Activated T-cell treated with anti-CD3 and anti-CD28 coated beads, Interleukin-2, amount 50 U/mL, for 72 hours (primary cell): ENCODE measurements at regions not wholly inside any gene's neighbourhood (a gene's known extent, or its start where the extent isn't known, plus 50 kb on each side); places are given as distances from the start of the nearest gene placed in this dataset.
"Not testable (repeated sequence)": the region's sequence is repeated elsewhere in the genome, so short reads cannot be mapped to it uniquely, and the experiment has no call there.

Experiments
- ATAC-seq, 2 donors: fragments of 150-1000 bp; cut with Tn5 transposase; replicated peaks in 1 of 2; 2 replicates each; pipeline ENCODE4 v1.10.0; 2021; ENCODE audit warnings: moderate library complexity in 2 of 2, mild to moderate bottlenecking in 1 of 2
- DNase-seq, 2 donors: peaks; one replicate each; pipeline ENCODE4 v3.0.0; 2021 to 2022; ENCODE audit warnings: mixed read lengths in 1 of 2
- H3K27ac Mint-ChIP-seq: one replicate; pipeline ENCODE4 v1.8.0; 2022; ENCODE audit warnings: mild to moderate bottlenecking, moderate library complexity, mixed read lengths
- H3K27me3 Mint-ChIP-seq: one replicate; pipeline ENCODE4 v1.8.0; 2022; ENCODE audit warnings: low read depth, mixed read lengths
- H3K36me3 Mint-ChIP-seq, 2 donors: one replicate each; pipeline ENCODE4 v1.8.0; 2022; ENCODE audit warnings: mixed read lengths in 2 of 2, mild to moderate bottlenecking in 1 of 2; ENCODE audit not compliant: insufficient read depth in 2 of 2
- H3K4me1 Mint-ChIP-seq: one replicate; pipeline ENCODE4 v1.8.0; 2022; ENCODE audit warnings: low read depth, mixed read lengths
- H3K4me3 Mint-ChIP-seq, 2 donors: one replicate each; pipeline ENCODE4 v1.8.0; 2022; ENCODE audit warnings: mild to moderate bottlenecking in 2 of 2, mixed read lengths in 2 of 2, moderate library complexity in 2 of 2
- H3K9me3 Mint-ChIP-seq, 2 donors: one replicate each; pipeline ENCODE4 v1.8.0; 2022; ENCODE audit warnings: mixed read lengths in 2 of 2

- ATAC-seq, result no peak
- no peak overlapping the region for H3K4me3 Mint-ChIP-seq
- peaks cover 4 to 6% of the 10 kb centered on the region in 2 donors for H3K9me3 Mint-ChIP-seq
- no peaks in the 10 kb centered on the region for H3K4me1 Mint-ChIP-seq
- H3K27ac Mint-ChIP-seq, result no peak overlapping the region
- no peaks in the 10 kb centered on the region for H3K36me3 Mint-ChIP-seq
- no peak for DNase-seq
- no peaks in the 10 kb centered on the region for H3K27me3 Mint-ChIP-seq
Measured at GRCh38 chr7:81327468-81328266, 408.8 kb upstream of the SEMA3C start.

- H3K36me3 Mint-ChIP-seq, result no peaks in the 10 kb centered on the region
- ATAC-seq (no peak), DNase-seq (no peak)
- no peak overlapping the region for H3K27ac Mint-ChIP-seq
- H3K9me3 Mint-ChIP-seq, result no peaks in the 10 kb centered on the region
- H3K4me3 Mint-ChIP-seq, result no peak overlapping the region
- no peaks in the 10 kb centered on the region for H3K27me3 Mint-ChIP-seq
- H3K4me1 Mint-ChIP-seq, result no peaks in the 10 kb centered on the region
Measured at GRCh38 chr7:81321949-81322348, 403.1 kb upstream of the SEMA3C start.

- Mint-ChIP-seq H3K27ac (no peak overlapping the region), H3K9me3 (peaks cover 0 to 2% of the 10 kb centered on the region in 2 donors), H3K4me3 (no peak overlapping the region), H3K4me1 (no peaks in the 10 kb centered on the region), H3K36me3 (no peaks in the 10 kb centered on the region), H3K27me3 (no peaks in the 10 kb centered on the region)
- DNase-seq (no peak), ATAC-seq (no peak)
Measured at GRCh38 chr7:81317741-81318140, 398.9 kb upstream of the SEMA3C start.

- H3K27me3 Mint-ChIP-seq, result no peaks in the 10 kb centered on the region
- no peak overlapping the region for H3K27ac Mint-ChIP-seq
- peaks cover 0 to 5% of the 10 kb centered on the region in 2 donors for H3K9me3 Mint-ChIP-seq
- no peaks in the 10 kb centered on the region for H3K36me3 Mint-ChIP-seq
- DNase-seq, result no peak
- H3K4me3 Mint-ChIP-seq, result no peak overlapping the region
- ATAC-seq, result no peak
- H3K4me1 Mint-ChIP-seq, result no peaks in the 10 kb centered on the region
Measured at GRCh38 chr7:81308643-81309322, 389.9 kb upstream of the SEMA3C start.

GRCh38 chr7:81301815-81302214 is 383.0 kb upstream of the SEMA3C start:
- no peaks in the 10 kb centered on the region for H3K4me1 Mint-ChIP-seq

GRCh38 chr7:81300753-81301152 is 381.9 kb upstream of the SEMA3C start:
- Mint-ChIP-seq H3K27ac (no peak overlapping the region), H3K27me3 (no peaks in the 10 kb centered on the region), H3K9me3 (peaks cover 0 to 8% of the 10 kb centered on the region in 2 donors), H3K4me1 (no peaks in the 10 kb centered on the region), H3K36me3 (peaks cover 0 to 4% of the 10 kb centered on the region in 2 donors), H3K4me3 (no peak overlapping the region)
- no peak for DNase-seq
- no peak for ATAC-seq

More at GRCh38 chr7:81301815-81302214, 383.0 kb upstream of the SEMA3C start:
- Mint-ChIP-seq H3K4me3 (no peak overlapping the region), H3K9me3 (peaks cover 0 to 3% of the 10 kb centered on the region in 2 donors), H3K27ac (no peak overlapping the region), H3K36me3 (no peaks in the 10 kb centered on the region), H3K27me3 (no peaks in the 10 kb centered on the region)
- ATAC-seq, result no peak
- DNase-seq, result no peak

GRCh38 chr7:81299711-81300110 is 380.9 kb upstream of the SEMA3C start:
- no peak for DNase-seq
- H3K27me3 Mint-ChIP-seq, result no peaks in the 10 kb centered on the region
- H3K9me3 Mint-ChIP-seq, result peaks cover 0 to 8% of the 10 kb centered on the region in 2 donors
- no peak overlapping the region for H3K4me3 Mint-ChIP-seq
- no peak overlapping the region for H3K27ac Mint-ChIP-seq
- peaks cover 0 to 4% of the 10 kb centered on the region in 2 donors for H3K36me3 Mint-ChIP-seq
- no peak for ATAC-seq
- no peaks in the 10 kb centered on the region for H3K4me1 Mint-ChIP-seq

- Mint-ChIP-seq H3K4me3 (no peak overlapping the region), H3K27me3 (no peaks in the 10 kb centered on the region), H3K9me3 (peaks cover 0 to 8% of the 10 kb centered on the region in 2 donors), H3K36me3 (peaks cover 0 to 4% of the 10 kb centered on the region in 2 donors), H3K4me1 (no peaks in the 10 kb centered on the region), H3K27ac (no peak overlapping the region)
- no peak for ATAC-seq
- DNase-seq, result no peak
Measured at GRCh38 chr7:81298951-81299666, 380.3 kb upstream of the SEMA3C start.

- Mint-ChIP-seq H3K27ac (no peak overlapping the region), H3K36me3 (peaks cover 0 to 4% of the 10 kb centered on the region in 2 donors), H3K4me1 (no peaks in the 10 kb centered on the region), H3K27me3 (no peaks in the 10 kb centered on the region), H3K9me3 (peaks cover 0 to 8% of the 10 kb centered on the region in 2 donors), H3K4me3 (no peak overlapping the region)
- no peak for ATAC-seq
- no peak for DNase-seq
Measured at GRCh38 chr7:81297317-81297716, 378.5 kb upstream of the SEMA3C start.

- H3K4me3 Mint-ChIP-seq, result no peak overlapping the region
- no peaks in the 10 kb centered on the region for H3K27me3 Mint-ChIP-seq
- peaks cover 0 to 6% of the 10 kb centered on the region in 2 donors for H3K9me3 Mint-ChIP-seq
- H3K36me3 Mint-ChIP-seq, result peaks cover 0 to 4% of the 10 kb centered on the region in 2 donors
- H3K27ac Mint-ChIP-seq, result no peak overlapping the region
- H3K4me1 Mint-ChIP-seq, result no peaks in the 10 kb centered on the region
- ATAC-seq (no peak), DNase-seq (no peak)
Measured at GRCh38 chr7:81296726-81297125, 377.9 kb upstream of the SEMA3C start.

GRCh38 chr7:81294897-81295515 is 376.2 kb upstream of the SEMA3C start:
- Mint-ChIP-seq H3K36me3 (peaks cover 0 to 4% of the 10 kb centered on the region in 2 donors), H3K4me3 (no peak overlapping the region), H3K27me3 (no peaks in the 10 kb centered on the region), H3K4me1 (no peaks in the 10 kb centered on the region), H3K27ac (no peak overlapping the region), H3K9me3 (peaks cover 0 to 7% of the 10 kb centered on the region in 2 donors)
- no peak for ATAC-seq
- DNase-seq, result no peak

GRCh38 chr7:81293806-81294205 is 375.0 kb upstream of the SEMA3C start:
- no peak overlapping the region for H3K27ac Mint-ChIP-seq
- no peak overlapping the region for H3K4me3 Mint-ChIP-seq
- H3K4me1 Mint-ChIP-seq, result no peaks in the 10 kb centered on the region
- ATAC-seq, result no peak
- peaks cover 0 to 4% of the 10 kb centered on the region in 2 donors for H3K36me3 Mint-ChIP-seq
- no peaks in the 10 kb centered on the region for H3K27me3 Mint-ChIP-seq
- no peak for DNase-seq
- H3K9me3 Mint-ChIP-seq, result peaks cover 0 to 7% of the 10 kb centered on the region in 2 donors

- DNase-seq, ATAC-seq, H3K9me3 Mint-ChIP-seq, H3K27ac Mint-ChIP-seq, H3K4me3 Mint-ChIP-seq, H3K27me3 Mint-ChIP-seq, H3K36me3 Mint-ChIP-seq, H3K4me1 Mint-ChIP-seq: not testable (repeated sequence)
Measured at GRCh38 chr7:81286754-81287153, 367.9 kb upstream of the SEMA3C start.
